ENCODE measurements at regions not wholly inside any gene's neighbourhood (a gene's known extent, or its start where the extent isn't known, plus 50 kb on each side); places are given as distances from the start of the nearest gene placed in this dataset.
A peak's percentile ranks its signal among the peaks of the same experiment; 100 is the strongest.

- H3K4me2 ChIP-seq (ENCODE audit: control insufficient read depth, extremely low read depth, insufficient read depth, low read depth, low read length), result no peak overlapping the region
- no peaks in the 10 kb centered on the region for H4K20me1 ChIP-seq (ENCODE audit: control insufficient read depth, extremely low read depth, insufficient read depth, low read length)
- no peaks in the 10 kb centered on the region for H3K4me1 ChIP-seq (ENCODE audit: control insufficient read depth, extremely low read depth, insufficient read depth, low read length)
- DNase-seq (ENCODE audit: low read depth, low spot score), result no peak
- H3K79me2 ChIP-seq (ENCODE audit: control insufficient read depth, insufficient read depth, low read length), result no peaks in the 10 kb centered on the region
- no peaks in the 10 kb centered on the region for H3K9me1 ChIP-seq (ENCODE audit: control insufficient read depth, extremely low read depth, insufficient read depth, low read length)
- H2AFZ ChIP-seq (ENCODE audit: control insufficient read depth, low read length), result no peak overlapping the region
- no peak overlapping the region for H3K4me3 ChIP-seq (ENCODE audit: control insufficient read depth in 2 of 3, extremely low read depth in 1 of 3, insufficient read depth in 2 of 3, low read depth in 1 of 3, low read length in 3 of 3)
- no peaks in the 10 kb centered on the region for H3K9me3 ChIP-seq (ENCODE audit: control insufficient read depth, low read depth, low read length)
- H3K36me3 ChIP-seq (ENCODE audit: control insufficient read depth in 2 of 2, extremely low read depth in 1 of 2, insufficient read depth in 2 of 2, low read length in 2 of 2), result no peaks in the 10 kb centered on the region
- TF ChIP-seq EZH2 (IDR thresholded peaks at IDR 0.05; ENCODE audit: low read length) (no peak), CTCF (optimal IDR thresholded peaks at IDR 0.05 in 1 of 3, IDR thresholded peaks at IDR 0.05 in 1 of 3, conservative IDR thresholded peaks at IDR 0.05 in 1 of 3; ENCODE audit: extremely low read depth in 1 of 3, insufficient read depth in 2 of 3, low read length in 3 of 3) (no peak)
- dilution Hi-C loops (cut with MboI; ENCODE audit: extremely low pct_ligation_motif_present, low sequenced_read_pairs), result no loop called here
- no peak overlapping the region for H3K9ac ChIP-seq (ENCODE audit: control insufficient read depth, extremely low read depth, insufficient read depth, low read length)
- H3K27me3 ChIP-seq (ENCODE audit: control insufficient read depth, extremely low read depth, insufficient read depth, low read length), result peaks cover 52% of the 10 kb centered on the region
- FAIRE-seq, result no peak
- no peak overlapping the region for H3K27ac ChIP-seq (ENCODE audit: control insufficient read depth, insufficient read depth, low read length)
Observed at GRCh38 chr3:28577941-28578500, 229.4 kb upstream of the AZI2 start.

- Histone ChIP-seq H3K9ac (ENCODE audit: control insufficient read depth, extremely low read depth, insufficient read depth, low read length) (no peak overlapping the region), H3K79me2 (ENCODE audit: control insufficient read depth, insufficient read depth, low read length) (no peaks in the 10 kb centered on the region), H3K9me1 (ENCODE audit: control insufficient read depth, extremely low read depth, insufficient read depth, low read length) (no peaks in the 10 kb centered on the region), H2AFZ (ENCODE audit: control insufficient read depth, low read length) (no peak overlapping the region), H3K4me2 (ENCODE audit: control insufficient read depth, extremely low read depth, insufficient read depth, low read depth, low read length) (no peak overlapping the region), H3K4me3 (ENCODE audit: control insufficient read depth in 2 of 3, extremely low read depth in 1 of 3, insufficient read depth in 2 of 3, low read depth in 1 of 3, low read length in 3 of 3) (no peak overlapping the region), H3K4me1 (ENCODE audit: control insufficient read depth, extremely low read depth, insufficient read depth, low read length) (no peaks in the 10 kb centered on the region), H3K9me3 (ENCODE audit: control insufficient read depth, low read depth, low read length) (no peaks in the 10 kb centered on the region), H4K20me1 (ENCODE audit: control insufficient read depth, extremely low read depth, insufficient read depth, low read length) (no peaks in the 10 kb centered on the region), H3K27ac (ENCODE audit: control insufficient read depth, insufficient read depth, low read length) (no peak overlapping the region), H3K27me3 (ENCODE audit: control insufficient read depth, extremely low read depth, insufficient read depth, low read length) (no peaks in the 10 kb centered on the region), H3K36me3 (ENCODE audit: control insufficient read depth in 2 of 2, extremely low read depth in 1 of 2, insufficient read depth in 2 of 2, low read length in 2 of 2) (no peaks in the 10 kb centered on the region)
- dilution Hi-C loops (cut with MboI; ENCODE audit: extremely low pct_ligation_motif_present, low sequenced_read_pairs), result no loop called here
- FAIRE-seq (peak; percentile 41), DNase-seq (ENCODE audit: low read depth, low spot score) (peak; percentile 1)
- TF ChIP-seq EZH2 (IDR thresholded peaks at IDR 0.05; ENCODE audit: low read length) (no peak), CTCF (optimal IDR thresholded peaks at IDR 0.05 in 1 of 3, IDR thresholded peaks at IDR 0.05 in 1 of 3, conservative IDR thresholded peaks at IDR 0.05 in 1 of 3; ENCODE audit: extremely low read depth in 1 of 3, insufficient read depth in 2 of 3, low read length in 3 of 3) (no peak)
Observed at GRCh38 chr3:28586325-28586724, 237.7 kb upstream of the AZI2 start.

Measured in keratinocyte (primary cell).